NCI-H524 treated with DMSO at 0.1 percent for 48 hours (cell line): ENCODE measurements at regions not wholly inside any gene's neighbourhood (a gene's known extent, or its start where the extent isn't known, plus 50 kb on each side); places are given as distances from the start of the nearest gene placed in this dataset.

Source experiments
- DNase-seq: peaks from one replicate; lab custom pipeline; 2025; lab: John Stamatoyannopoulos, UW

DNA sequence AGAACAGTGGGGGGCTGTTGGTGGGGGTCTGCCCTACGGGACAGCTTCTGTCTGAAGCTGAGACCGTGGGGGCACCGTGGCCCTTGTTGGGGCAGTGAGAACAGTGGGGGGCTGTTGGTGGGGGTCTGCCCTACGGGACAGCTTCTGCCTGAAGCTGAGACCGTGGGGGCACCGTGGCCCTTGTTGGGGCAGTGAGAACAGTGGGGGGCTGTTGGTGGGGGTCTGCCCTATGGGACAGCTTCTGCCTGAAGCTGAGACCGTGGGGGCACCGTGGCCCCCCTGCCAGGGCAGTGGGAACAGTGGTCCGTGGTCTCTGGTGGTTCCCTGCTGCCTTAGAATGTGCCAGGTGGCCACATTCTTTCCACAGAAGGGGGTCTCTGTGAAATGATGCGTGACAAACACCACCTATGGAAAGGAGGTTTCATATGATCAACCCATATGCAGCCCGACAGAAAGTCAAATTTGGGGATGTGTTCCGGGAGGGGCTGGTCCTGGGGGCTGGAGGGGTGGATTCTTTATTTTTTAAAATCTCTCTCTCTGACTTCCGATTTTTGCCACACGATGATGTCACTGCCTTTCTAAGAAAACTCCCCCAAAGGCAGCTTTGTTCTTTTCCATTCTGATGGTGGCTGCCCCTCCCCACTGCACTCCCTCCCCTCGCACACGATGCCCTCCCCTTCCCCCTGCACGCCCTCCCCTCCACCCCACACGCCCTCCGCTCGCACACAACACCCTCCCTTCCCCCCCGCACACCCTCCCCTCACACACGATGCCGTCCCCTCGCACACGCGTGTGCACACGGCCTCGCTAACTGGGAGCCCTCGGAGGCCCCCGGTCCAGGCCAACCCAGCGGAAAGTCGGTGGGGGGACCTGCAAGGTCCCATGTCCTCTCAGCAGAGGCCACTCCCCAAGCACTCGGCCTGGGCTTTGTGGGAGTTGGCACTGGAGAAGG lies 1186.5 kb downstream of the BRD1 start:
- peak; percentile 17 for DNase-seq

DNA sequence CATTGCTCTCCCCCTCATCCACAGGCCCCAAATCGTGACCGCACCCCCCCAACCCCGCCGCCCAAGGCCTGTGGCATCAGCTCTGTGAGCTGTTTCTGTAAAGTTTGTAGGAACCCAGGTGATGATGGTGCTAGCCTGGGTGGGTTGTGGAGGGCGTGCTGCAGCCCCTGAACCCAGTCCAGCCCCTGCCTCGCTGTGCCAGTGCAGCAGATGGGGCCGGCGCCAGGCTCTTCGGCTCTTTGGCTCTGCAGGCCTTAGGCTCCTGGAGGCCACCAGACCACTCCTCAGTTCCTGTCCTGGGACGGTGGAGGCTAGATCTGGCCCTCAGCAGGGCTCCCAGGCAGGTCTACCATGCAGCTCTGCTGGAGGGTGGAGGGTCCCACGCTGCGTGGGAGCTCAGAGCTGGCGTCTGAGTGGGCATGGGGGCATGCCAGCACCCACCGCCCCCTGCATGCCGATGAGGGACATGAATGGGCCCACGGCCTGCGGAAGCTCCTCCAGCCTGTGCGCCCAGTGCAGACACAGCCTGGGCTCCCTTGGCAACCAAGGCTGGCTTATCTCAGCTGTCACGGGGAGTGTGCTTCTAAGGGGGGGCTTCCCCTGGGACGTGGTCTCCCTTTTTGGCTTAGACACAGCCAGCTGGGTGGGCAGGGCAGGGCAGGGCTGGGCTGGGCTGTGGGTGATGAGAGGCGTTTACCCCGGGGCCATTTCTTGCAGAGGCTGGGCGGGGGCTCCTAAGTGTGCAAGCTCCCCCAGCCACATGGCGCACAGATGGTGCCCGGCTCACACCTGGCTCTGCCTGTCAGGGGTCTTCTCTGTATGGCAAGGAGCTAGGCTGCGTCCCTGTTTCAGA lies 1187.6 kb downstream of the BRD1 start:
- DNase-seq = peak; percentile 92

DNA sequence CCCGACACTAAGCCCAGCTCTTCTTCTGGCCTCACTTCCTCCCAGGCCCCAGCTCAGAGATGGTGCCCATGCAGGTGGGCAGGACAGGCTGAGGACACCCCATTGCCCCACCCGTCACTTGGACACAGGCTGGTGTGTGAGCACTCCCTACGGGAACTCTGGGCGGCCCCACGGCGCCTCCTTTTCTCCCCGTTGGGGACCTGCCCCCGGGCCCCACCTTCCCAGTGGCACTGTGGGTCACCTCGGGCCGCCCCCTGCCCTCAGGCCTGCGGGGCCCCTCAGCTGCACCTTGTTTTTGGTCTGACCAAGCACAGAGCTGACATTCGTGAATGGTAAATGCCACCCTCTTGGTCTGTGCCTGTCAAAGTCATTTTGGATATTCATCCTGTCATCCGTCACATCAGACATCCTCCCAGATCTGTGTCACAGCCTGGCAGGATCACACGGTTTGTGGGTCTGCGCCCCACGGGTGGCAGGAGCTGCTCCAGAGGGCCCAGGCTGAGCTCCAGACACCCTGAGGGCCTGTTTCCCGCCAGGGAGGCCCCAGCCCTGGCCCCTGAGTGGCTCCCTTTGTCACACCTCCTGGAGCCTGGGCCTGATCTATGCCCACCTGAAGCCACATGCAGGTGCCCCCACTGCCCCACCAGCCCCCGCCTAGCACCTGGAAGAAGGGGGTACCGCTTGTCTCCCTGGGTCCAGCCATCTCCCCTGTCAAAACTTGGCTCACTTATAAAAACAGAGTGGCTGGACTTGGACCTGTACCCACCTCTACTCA lies 1188.5 kb downstream of the BRD1 start:
- DNase-seq = no peak

DNA sequence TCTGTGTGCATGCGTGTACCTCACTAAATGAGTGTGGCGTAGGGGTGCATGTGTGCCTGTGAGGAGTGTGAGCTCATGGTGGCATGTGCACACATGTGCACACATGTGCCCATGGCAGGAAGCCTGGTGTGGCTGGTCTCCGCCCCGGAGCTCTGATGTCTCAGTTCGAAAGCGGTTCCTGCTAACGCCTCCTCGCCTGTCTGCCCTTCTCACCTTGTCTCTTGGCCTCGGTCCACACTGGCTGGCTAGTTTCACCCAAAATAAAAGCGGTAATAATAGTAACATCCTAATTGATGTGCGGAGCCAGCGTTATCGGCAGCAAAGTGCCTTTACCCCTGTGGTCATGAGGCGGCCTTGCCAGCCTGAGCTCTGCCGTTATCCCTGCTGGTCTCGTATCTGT lies 1190.4 kb downstream of the BRD1 start:
- no peak for DNase-seq

DNA sequence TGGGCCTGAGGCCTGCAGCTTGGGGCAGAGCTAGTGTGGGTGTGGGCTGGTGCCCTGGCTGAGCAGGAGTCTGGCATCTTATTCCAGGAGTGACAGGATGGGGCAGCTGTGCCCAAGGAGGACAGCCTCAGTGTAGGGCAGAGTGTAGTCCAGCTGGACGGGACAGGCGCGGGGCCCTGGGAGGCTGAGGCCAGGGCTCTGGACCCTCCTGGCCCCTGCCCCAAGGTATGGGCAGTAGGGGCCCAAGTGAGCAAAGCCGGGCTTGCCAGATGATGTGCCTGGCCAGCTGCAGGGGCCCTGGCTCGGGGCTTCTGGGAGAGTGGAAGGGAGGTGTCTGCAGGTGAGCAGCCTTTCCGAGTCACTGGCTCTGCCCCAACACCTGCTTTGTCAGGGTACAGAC lies 1190.9 kb downstream of the BRD1 start:
- no peak for DNase-seq

DNA sequence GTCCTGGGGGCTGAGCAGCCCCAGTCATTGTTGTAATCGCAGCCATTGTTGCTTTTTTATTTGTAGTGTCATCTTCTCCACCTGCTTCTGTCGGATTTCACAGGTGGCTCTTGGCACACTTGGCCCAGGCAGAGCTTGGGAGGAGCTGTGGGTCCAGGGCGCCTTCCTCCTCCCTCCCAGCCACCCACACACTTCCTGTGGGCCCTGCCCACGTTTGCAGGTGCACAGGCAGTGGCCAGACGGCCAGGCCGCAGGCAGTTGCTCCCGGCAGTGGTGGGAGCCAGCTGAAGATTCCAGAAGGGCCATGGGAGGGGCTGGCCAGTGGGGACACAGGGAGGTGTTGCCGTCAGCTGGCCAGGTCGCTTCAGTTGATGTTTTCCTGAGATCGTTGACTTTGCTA lies 1191.9 kb downstream of the BRD1 start:
- no peak for DNase-seq

DNA sequence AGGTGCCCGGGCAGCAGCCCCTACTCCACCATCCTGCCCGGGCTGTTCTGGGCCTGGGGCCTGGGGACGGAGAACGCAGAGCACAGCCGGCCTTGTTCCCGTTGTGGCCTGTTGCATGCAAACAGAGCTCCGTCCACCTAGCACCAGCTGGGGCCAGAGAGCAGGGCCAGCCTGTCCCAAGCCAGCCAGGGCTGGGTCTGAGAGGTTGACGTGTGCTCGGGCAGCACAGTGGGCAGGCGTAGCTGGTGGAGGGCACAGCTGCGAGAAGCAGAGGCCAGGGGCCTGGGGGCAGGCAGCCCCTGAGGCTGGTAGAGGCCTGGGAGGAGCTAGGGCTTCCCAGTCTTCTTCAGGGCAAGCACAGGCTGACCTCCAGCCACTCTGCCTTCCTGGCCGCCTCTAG lies 1192.6 kb downstream of the BRD1 start:
- DNase-seq = no peak

DNA sequence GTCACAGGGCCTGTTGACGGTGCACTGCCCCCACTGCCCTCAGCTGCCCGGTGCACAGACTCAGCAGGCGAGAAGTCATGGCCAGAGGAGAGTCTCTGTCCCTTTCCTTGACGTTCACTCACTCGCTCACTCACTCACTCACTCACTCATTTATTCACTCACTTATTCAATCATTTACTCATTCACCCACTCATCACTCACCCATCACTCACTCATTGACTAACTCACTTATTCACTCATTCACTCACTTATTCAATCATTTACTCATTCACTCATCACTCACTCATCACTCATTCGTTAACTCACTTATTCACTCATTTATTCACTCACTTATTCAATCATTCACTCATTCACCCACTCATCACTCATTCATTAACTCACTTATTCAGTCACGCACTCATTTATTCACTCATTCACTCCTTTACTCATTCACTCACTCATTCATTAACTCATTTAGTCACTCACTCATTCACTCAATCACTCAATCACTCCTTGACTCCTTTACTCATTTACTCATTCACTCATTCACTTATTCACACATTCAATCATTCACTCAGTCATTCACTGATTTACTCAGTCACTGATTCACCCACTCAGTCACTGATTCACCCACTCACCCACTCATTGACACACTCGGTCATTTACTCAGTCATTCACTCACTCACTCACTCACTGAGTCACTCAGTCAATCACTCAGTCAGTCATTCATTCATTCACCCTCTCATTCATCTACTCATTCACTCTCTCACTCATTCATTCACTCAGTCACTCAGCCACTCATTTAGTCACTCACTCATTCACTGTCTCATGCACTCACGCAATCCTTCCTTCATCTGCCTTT lies 1193.5 kb downstream of the BRD1 start:
- no peak for DNase-seq

DNA sequence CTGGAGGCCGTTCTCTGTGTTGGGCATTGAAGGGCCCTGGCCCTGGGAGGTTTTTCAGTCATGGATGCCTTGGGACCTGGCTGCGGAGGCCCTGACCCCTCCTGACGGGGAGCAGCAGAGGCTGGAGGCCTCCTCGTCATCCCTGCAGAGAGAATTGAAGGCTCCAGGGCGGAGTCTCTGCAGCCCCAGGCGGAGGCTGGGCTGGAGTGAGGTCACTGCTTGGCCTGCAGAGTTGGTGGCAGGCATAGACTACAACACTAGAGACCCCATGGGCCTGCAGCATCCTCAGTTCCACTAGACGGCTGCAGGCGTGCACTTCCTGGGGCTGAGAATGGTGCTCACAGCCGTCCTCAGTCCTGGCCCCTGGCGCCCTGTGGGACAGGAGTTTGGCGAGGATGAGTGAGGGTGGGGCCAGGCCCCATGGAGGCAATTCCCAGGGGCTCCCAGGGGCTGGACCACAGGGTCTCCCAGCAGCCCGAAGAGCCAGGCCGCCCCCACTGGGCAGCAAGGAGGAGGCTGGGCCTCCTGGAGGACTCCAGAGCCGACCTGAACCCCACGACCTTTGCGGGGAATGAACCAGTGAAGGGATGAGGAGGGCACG lies 1194.9 kb downstream of the BRD1 start:
- DNase-seq = no peak

DNA sequence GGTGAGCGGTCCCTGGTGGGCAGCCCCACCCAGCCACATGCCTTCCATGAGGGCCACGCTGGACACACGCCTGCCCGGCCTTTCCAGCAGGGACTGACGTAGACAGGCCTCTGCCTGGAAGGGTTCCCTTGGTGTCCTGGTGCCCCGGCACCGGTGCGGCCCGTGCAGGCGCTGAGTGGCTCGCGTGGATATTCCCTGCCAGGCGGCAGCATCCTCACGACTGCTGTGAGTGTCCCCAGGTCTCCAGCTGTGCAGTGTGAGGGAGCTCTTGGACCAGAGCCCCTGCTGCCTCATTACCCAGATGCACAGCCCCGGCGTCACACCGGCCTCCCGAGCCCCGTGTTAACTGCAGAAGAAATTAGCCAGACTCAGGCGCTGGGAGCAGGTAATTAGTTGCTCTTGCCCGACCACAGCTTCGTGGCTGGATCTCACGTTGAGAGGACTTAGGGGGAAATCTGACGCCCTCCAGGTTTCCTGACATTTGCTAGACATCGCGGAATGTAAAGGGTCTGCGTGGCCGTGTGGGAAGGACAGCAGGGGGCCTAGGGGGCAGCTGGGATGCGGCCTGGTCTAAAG lies 1196.3 kb downstream of the BRD1 start:
- DNase-seq = no peak

DNA sequence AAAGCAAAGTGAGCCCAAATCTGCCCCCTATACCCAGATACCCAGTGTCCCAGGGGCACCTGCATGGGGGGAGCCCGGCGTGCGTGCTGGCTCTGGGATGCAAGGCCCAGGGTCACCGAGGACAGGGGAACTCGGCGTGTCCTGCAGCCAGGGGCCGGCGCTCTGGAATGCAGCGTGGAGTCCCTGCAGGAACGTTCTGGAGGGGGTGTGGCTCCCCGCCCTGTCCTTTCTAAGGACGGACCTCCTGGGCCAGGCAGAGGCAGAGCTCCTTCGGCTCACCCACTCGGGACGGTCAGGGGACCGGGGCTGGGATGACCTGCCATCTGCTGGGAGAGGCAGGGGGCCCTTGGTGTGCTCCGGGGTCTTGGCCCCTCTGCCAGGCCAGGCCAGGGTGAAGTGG lies 1196.8 kb downstream of the BRD1 start:
- DNase-seq = no peak

DNA sequence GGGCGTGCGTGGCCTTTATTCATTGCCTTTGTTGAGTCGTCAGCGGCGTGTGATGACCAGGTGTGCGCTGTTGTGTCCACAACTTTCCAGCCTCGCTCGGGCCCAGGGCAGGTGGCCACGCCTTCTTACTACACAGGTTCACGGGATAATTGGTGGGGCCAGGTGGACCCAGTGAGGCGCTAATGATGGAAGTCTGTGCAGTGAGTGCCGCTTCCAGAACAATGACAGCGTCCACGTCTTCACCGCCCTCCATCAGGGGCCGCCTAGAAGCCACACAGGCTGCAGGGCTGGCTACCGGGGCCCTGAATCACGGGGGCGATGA lies 1197.3 kb downstream of the BRD1 start:
- no peak for DNase-seq

DNA sequence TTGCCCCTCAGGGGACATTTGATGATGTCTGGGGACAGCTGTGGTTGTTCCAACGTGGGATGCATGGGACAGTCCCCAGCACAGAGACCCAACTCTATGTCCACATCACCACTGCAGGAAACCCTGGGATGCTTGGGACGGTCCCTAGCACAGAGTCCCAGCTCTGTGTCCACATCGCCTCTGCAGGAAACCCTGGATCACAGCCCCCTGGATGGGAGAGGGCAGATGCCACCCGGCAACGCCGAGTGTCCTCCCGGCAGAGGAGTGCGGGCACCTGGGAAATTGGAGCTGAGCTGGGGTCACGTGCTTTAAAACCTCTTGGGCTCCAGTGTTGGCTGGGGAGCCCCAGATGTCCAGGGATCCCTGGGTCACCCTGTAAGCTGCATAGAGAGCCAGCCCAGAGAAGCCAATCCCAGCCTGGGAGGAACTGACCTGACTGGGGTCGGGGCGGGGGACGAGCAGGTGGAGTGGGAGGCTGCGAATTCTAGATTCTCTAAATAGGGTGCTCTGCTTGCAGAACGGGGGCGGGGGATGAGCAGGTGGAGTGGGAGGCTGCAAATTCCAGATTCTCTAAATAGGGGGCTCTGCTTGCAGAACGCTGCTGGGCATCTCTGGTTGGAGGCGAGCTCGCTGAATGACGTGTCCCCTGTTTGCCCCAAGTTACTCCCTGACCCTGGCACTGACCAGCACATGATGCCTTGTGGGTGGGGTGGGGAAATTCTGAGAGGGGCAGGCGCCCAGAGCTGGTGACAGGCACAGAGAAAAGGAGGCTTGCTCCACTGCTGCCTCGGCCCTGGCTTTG lies 1197.8 kb downstream of the BRD1 start:
- DNase-seq = no peak

DNA sequence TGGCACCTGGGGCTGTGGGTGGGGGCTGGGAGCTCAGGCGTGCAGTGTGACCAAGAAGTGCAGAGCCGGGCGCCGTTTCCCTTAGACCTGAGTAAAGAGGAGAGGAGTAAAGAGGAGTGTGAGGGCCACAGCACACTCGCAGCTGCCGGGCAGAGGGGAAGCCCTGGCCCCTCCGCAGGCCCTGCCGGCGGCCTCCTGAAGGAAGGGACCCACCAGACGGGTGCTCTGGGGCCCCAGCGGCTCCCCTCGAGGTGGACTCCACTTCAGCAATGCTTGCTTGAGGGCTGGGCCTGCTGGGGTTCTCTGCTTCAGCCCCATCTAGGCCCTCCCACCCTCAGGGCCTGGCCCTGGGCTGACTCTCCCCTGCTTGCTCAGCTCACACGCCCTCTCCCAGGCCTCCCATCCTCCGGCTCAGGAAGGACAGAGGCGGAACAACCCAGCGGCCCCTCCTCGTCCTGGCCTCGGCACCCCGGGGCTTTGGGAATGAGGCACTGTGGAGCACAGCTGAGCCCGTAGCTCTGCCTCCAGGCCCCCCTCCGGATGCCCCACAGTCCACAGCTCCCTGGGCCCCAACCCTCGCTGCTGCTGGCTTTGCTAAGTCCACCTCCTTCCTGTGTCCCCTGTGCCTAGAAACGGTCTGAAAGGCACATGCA lies 1198.7 kb downstream of the BRD1 start:
- no peak for DNase-seq

DNA sequence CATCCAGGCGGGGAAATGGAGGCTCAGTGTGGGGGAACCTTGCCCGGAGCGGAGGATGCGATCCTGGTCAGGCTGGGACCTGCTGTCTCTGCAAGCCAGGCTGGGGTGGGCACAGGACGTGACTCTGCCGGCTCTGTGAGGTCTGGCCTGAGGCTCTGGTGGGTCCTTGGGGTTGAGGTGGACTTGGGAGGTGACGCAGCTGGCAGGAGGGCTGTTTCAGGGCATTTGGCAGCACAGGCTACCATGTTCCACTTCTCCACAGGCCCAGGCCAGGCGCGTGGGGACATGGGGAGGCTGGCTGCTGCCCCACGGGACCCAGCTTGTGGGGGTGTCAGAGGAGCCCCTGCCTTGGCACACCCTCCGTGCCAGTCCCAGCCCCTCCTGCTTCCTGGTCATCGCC lies 1199.7 kb downstream of the BRD1 start:
- no peak for DNase-seq

DNA sequence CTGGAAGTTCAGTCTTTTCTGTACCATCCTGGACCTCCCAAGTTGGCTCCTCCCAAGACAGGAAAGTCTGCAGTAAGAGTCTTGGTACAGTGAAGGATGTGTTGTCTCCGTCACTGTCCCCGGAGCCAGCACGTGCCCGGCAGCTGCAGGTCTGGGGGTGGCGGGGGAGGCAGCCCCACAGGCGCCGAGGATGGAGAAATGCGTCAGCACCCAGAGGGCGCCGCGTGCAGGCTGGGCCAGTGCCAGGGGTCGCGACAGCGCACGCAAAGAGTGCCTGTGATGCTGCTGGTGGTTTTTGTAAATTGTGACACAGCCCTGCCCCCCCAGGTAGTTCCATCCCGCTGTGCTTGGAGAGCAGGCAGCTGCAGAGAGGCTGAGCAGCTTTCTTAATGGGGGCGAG lies 1200.5 kb downstream of the BRD1 start:
- no peak for DNase-seq

DNA sequence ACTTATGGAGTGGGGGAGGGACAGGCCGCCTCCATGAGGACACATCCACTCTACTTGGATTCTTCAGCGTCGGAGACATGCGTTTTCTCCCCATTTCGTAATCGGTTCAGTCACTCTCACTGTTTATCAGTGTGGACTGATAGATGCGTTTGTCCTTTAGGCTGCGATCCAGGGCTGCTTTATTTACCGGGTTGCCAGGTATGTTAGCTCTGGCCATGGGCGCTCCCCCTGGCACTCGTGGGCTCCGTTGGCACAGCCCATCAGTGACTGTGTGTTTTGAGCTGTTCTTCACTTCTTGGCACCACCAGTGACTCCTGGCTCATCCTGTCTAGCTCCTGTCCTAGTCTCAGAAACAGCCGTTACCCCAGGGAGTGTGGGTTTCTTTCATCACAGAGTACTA lies 1203.3 kb downstream of the BRD1 start:
- no peak for DNase-seq

DNA sequence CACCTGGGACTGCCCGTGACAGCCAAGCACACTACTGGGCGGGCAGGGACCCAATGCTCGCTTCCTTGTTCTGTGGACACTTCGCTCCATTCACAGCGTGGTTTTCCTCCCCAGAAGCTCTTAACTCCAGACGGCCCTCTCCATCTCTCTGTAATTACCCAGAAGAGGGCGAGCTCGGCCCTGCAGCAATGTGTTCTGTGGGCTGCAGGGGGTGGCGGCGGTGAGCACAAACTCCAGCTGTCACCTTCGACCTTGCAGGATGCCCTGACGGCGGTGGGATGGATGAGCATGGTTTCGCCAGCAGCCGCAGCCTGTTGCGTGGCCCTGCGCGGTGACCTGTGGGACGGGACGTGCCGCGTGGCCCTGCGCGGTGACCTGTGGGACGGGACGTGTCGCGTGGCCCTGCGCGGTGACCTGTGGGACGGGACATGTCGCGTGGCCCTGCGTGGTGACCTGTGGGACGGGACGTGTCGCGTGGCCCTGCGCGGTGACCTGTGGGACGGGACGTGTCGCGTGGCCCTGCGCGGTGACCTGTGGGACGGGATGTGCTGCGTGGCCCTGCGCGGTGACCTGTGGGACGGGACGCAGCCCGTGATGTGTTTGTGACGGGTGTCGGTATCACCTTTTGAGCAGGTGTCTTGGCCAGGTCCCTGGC lies 1204.7 kb downstream of the BRD1 start:
- no peak for DNase-seq

DNA sequence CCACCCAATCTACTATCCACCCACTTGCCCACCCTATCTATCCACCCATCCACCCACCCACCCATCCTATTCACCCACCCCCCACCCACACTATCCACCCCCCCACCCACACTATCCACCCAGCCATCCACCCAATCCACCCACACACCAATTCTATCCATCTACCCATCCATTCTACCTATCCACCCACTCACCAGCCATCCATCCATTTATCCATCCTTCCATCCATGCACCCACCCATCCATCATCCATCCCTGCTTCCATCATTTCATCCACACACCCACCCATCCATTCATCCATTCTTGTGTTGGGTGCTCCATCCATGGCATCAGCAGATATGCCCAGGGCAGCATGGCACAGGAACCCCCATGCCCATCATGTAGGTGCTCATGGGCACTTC lies 1206.6 kb downstream of the BRD1 start:
- no peak for DNase-seq
